Glutamatergic neuron (in vitro differentiated cells): ENCODE measurements at regions not wholly inside any gene's neighbourhood (a gene's known extent, or its start where the extent isn't known, plus 50 kb on each side); places are given as distances from the start of the nearest gene placed in this dataset.

Experiments used
- DNase-seq: peaks from one replicate; pipeline ENCODE4 v3.0.0; 2022
- H3K27ac Mint-ChIP-seq: one replicate; pipeline ENCODE4 v1.8.0; 2020; ENCODE audit warnings: mild to moderate bottlenecking, mixed read lengths, inconsistent platforms; ENCODE audit not compliant: unreplicated experiment
- H3K27me3 Mint-ChIP-seq: one replicate; pipeline ENCODE4 v1.8.0; 2020; ENCODE audit warnings: mild to moderate bottlenecking, moderate library complexity, mixed read lengths, inconsistent platforms; ENCODE audit not compliant: unreplicated experiment
- H3K36me3 Mint-ChIP-seq: one replicate; pipeline ENCODE4 v1.8.0; 2020; ENCODE audit warnings: mild to moderate bottlenecking, mixed read lengths, inconsistent platforms; ENCODE audit not compliant: unreplicated experiment
- H3K4me1 Mint-ChIP-seq: one replicate; pipeline ENCODE4 v1.8.0; 2020; ENCODE audit warnings: mild to moderate bottlenecking, low read depth, mixed read lengths, inconsistent platforms; ENCODE audit not compliant: unreplicated experiment
- H3K4me3 Mint-ChIP-seq: one replicate; pipeline ENCODE4 v1.8.0; 2020; ENCODE audit warnings: mild to moderate bottlenecking, mixed read lengths, inconsistent platforms; ENCODE audit not compliant: unreplicated experiment
- H3K9me3 Mint-ChIP-seq: one replicate; pipeline ENCODE4 v1.8.0; 2020; ENCODE audit warnings: mild to moderate bottlenecking, moderate library complexity, mixed read lengths, inconsistent platforms; ENCODE audit not compliant: unreplicated experiment
- TF ChIP-seq, protein P1 (sequence below): fragments of 200-600 bp; sonication (generic); IDR thresholded peaks from one replicate; pipeline ENCODE4 v1.5.0; 2021; ENCODE audit not compliant: partially characterized antibody, unreplicated experiment

DNA sequence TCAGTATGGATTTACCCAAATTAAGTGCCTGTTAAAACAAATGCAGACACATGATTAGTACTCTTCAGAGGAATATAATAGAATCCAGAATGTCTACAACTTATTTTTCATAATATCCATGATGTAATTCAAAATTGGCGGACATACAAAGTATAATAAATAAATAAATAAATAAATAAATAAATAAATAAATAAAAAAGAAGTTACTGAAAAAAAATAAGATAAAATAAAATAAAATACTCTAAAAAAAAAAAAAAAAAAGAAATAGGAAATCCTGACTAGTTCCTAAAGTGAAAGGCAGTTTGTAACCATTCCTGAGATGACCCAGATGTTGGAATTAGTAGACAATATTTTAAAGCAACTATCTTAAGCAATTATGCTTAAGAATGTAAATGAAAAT lies 219.0 kb upstream of the SPAG17 start:
- Mint-ChIP-seq H3K27me3 (no peaks in the 10 kb centered on the region), H3K9me3 (no peaks in the 10 kb centered on the region)

DNA sequence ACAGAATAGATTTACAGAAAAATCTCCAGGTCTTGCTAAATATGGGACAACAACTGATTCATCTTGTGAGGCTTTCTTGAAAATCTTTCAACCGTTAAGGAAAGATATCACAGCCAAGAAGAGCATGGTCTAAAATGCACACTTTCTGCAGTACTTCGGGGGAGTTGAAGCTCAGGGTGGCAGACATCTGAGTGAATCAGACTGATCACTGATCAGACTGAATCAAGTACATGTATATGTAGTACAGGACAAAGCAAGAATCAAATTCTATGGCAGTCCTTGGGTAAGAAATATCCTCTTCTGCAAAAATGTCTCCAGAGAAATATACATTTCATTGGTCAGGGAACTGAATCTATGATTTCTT lies 212.4 kb upstream of the SPAG17 start:
- Mint-ChIP-seq H3K27ac (no peak overlapping the region), H3K4me3 (no peak overlapping the region), H3K4me1 (no peaks in the 10 kb centered on the region), H3K36me3 (no peaks in the 10 kb centered on the region), H3K27me3 (no peaks in the 10 kb centered on the region), H3K9me3 (no peaks in the 10 kb centered on the region)
- no peak for DNase-seq
- TF ChIP-seq, protein P1, sequence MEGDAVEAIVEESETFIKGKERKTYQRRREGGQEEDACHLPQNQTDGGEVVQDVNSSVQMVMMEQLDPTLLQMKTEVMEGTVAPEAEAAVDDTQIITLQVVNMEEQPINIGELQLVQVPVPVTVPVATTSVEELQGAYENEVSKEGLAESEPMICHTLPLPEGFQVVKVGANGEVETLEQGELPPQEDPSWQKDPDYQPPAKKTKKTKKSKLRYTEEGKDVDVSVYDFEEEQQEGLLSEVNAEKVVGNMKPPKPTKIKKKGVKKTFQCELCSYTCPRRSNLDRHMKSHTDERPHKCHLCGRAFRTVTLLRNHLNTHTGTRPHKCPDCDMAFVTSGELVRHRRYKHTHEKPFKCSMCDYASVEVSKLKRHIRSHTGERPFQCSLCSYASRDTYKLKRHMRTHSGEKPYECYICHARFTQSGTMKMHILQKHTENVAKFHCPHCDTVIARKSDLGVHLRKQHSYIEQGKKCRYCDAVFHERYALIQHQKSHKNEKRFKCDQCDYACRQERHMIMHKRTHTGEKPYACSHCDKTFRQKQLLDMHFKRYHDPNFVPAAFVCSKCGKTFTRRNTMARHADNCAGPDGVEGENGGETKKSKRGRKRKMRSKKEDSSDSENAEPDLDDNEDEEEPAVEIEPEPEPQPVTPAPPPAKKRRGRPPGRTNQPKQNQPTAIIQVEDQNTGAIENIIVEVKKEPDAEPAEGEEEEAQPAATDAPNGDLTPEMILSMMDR: no peak

More for the DNA sequence above, 219.0 kb upstream of the SPAG17 start:
- H3K4me3 Mint-ChIP-seq: no peak overlapping the region
- H3K36me3 Mint-ChIP-seq: no peaks in the 10 kb centered on the region
- no peaks in the 10 kb centered on the region for H3K4me1 Mint-ChIP-seq
- no peak for DNase-seq
- H3K27ac Mint-ChIP-seq: no peak overlapping the region
- TF ChIP-seq, protein P1: no peak

DNA sequence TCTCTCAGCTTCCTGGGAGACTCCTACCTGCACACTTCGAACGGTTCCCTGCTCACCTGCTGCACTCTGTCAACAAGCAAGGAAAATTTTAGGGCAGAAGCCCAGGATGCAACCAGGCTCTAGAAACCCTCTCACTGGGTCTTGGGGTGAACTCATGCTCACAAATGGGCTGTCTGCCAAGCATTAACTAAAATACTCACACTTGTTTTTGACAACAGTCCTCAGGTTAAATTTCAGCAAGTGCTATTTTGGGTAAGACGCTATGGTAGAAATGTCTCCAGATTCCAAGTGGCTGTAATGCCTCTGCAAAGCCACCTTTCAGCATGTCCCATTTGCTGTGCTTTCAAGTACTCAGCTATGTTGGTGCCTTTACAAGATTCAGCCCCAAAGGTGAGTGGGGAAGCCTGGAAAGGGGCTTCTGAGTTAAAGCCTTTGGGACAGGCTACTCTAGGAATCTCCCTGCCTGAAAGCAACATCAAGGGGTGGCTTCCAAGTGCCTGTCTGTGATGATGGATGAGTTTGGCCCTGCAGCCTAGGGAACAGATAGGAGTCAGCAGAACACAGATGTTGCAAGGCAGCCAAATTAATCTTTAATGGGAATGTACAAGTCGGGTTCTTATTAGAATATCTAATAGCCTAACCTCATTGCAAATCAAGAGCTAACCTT lies 211.9 kb upstream of the SPAG17 start:
- no peak for DNase-seq
- Mint-ChIP-seq H3K4me1 (no peaks in the 10 kb centered on the region), H3K27ac (no peak overlapping the region), H3K9me3 (no peaks in the 10 kb centered on the region), H3K27me3 (no peaks in the 10 kb centered on the region), H3K4me3 (no peak overlapping the region), H3K36me3 (no peaks in the 10 kb centered on the region)
- TF ChIP-seq, protein P1: no peak

DNA sequence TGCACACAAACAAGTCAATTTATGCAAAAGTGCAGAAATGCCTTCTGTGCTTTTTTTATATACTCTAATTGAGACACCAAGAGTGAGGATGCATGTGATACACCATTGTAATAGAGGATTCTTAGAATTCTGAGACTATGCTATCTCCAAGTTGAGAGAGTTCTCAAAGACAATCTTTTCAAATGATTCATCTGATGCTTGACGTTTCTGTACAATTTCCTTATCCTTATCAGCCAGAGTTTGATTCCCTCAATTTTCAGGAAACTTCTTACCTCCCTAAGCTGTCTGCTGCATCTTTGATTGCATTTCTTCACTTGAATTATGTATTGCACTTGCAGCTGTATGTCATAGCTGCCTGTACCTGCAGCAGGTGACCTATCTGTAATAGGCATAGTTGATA lies 211.3 kb upstream of the SPAG17 start:
- no peaks in the 10 kb centered on the region for H3K27me3 Mint-ChIP-seq
- no peak overlapping the region for H3K27ac Mint-ChIP-seq
- no peaks in the 10 kb centered on the region for H3K9me3 Mint-ChIP-seq
- TF ChIP-seq, protein P1: no peak
- no peak overlapping the region for H3K4me3 Mint-ChIP-seq
- DNase-seq: no peak
- H3K4me1 Mint-ChIP-seq: no peaks in the 10 kb centered on the region
- no peaks in the 10 kb centered on the region for H3K36me3 Mint-ChIP-seq

DNA sequence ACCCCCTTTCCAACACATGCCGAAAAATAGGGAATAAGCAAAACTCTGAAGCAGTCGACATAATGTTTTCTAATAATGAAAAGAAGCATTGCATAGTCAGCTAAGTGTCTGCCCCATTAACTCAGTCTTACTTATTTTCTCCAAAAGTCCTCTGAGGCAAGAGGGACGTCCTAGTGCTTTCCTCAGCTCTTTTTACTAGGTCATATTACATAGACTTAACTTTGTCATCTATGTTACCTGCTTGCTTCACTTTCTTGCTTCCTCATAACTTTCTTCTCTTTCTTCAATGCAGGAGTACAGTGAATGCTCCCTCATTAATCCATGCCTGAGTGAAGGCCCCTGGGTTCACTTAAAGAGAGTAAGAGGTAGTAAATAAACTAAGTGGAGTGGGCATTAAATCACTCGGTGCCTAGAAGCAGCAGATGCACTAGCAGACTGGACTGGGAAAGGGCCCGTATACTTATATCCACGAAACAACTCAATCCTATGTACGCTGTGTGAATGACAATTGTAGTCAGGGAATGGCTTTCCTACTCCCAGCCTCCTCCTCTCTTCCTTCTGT lies 210.5 kb upstream of the SPAG17 start:
- Mint-ChIP-seq H3K36me3 (no peaks in the 10 kb centered on the region), H3K4me1 (no peaks in the 10 kb centered on the region), H3K4me3 (no peak overlapping the region), H3K27ac (no peak overlapping the region), H3K9me3 (no peaks in the 10 kb centered on the region), H3K27me3 (no peaks in the 10 kb centered on the region)
- DNase-seq: no peak
- TF ChIP-seq, protein P1: no peak
